ENCODE measurements at regions not wholly inside any gene's neighbourhood (a gene's known extent, or its start where the extent isn't known, plus 50 kb on each side); places are given as distances from the start of the nearest gene placed in this dataset.

GRCh38 chr2:120896126-120896525 lies 160.5 kb downstream of the GLI2 start:
- Histone ChIP-seq H3K9me3 (ENCODE audit: severe bottlenecking) (no peaks in the 10 kb centered on the region), H3K4me3 (ENCODE audit: low read depth, low read length) (no peak overlapping the region), H3K27ac (no peak overlapping the region), H3K27me3 (ENCODE audit: insufficient read depth, low read depth, severe bottlenecking) (no peaks in the 10 kb centered on the region), H3K36me3 (no peaks in the 10 kb centered on the region)
- TF ChIP-seq CTCF (IDR thresholded peaks at IDR 0.05; ENCODE audit: low read depth, low read length), result no peak
- DNase-seq, result no peak

- Histone ChIP-seq H3K27ac (no peak overlapping the region), H3K4me3 (ENCODE audit: low read depth, low read length) (no peak overlapping the region), H3K9me3 (ENCODE audit: severe bottlenecking) (no peaks in the 10 kb centered on the region), H3K27me3 (ENCODE audit: insufficient read depth, low read depth, severe bottlenecking) (no peaks in the 10 kb centered on the region), H3K36me3 (no peaks in the 10 kb centered on the region)
- no peak for DNase-seq
- no peak for TF ChIP-seq CTCF (IDR thresholded peaks at IDR 0.05; ENCODE audit: low read depth, low read length)
Observed at GRCh38 chr2:120896901-120897300, 161.2 kb downstream of the GLI2 start.

GRCh38 chr2:120897399-120897798 lies 161.7 kb downstream of the GLI2 start:
- no peaks in the 10 kb centered on the region for H3K27me3 ChIP-seq (ENCODE audit: insufficient read depth, low read depth, severe bottlenecking)
- H3K4me3 ChIP-seq (ENCODE audit: low read depth, low read length), result no peak overlapping the region
- DNase-seq, result no peak
- no peak for TF ChIP-seq CTCF (IDR thresholded peaks at IDR 0.05; ENCODE audit: low read depth, low read length)
- H3K27ac ChIP-seq, result no peak overlapping the region
- H3K36me3 ChIP-seq, result no peaks in the 10 kb centered on the region
- no peaks in the 10 kb centered on the region for H3K9me3 ChIP-seq (ENCODE audit: severe bottlenecking)

GRCh38 chr2:120898496-120898895 lies 162.8 kb downstream of the GLI2 start:
- no peak overlapping the region for H3K27ac ChIP-seq
- no peaks in the 10 kb centered on the region for H3K9me3 ChIP-seq (ENCODE audit: severe bottlenecking)
- no peaks in the 10 kb centered on the region for H3K36me3 ChIP-seq
- H3K27me3 ChIP-seq (ENCODE audit: insufficient read depth, low read depth, severe bottlenecking), result no peaks in the 10 kb centered on the region
- no peak for TF ChIP-seq CTCF (IDR thresholded peaks at IDR 0.05; ENCODE audit: low read depth, low read length)
- DNase-seq, result no peak
- H3K4me3 ChIP-seq (ENCODE audit: low read depth, low read length), result no peak overlapping the region

- no peaks in the 10 kb centered on the region for H3K36me3 ChIP-seq
- H3K9me3 ChIP-seq (ENCODE audit: severe bottlenecking), result no peaks in the 10 kb centered on the region
- TF ChIP-seq CTCF (IDR thresholded peaks at IDR 0.05; ENCODE audit: low read depth, low read length), result no peak
- no peak overlapping the region for H3K27ac ChIP-seq
- no peaks in the 10 kb centered on the region for H3K27me3 ChIP-seq (ENCODE audit: insufficient read depth, low read depth, severe bottlenecking)
- H3K4me3 ChIP-seq (ENCODE audit: low read depth, low read length), result no peak overlapping the region
- DNase-seq, result no peak
Observed at GRCh38 chr2:120898961-120899750, 163.5 kb downstream of the GLI2 start.

GRCh38 chr2:120899771-120900170 lies 164.1 kb downstream of the GLI2 start:
- peak; percentile 21; the same call in 1 of the 2 replicates for TF ChIP-seq CTCF (IDR thresholded peaks at IDR 0.05; ENCODE audit: low read depth, low read length)
- DNase-seq, result no peak
- Histone ChIP-seq H3K27ac (no peak overlapping the region), H3K36me3 (no peaks in the 10 kb centered on the region), H3K27me3 (ENCODE audit: insufficient read depth, low read depth, severe bottlenecking) (no peaks in the 10 kb centered on the region), H3K4me3 (ENCODE audit: low read depth, low read length) (no peak overlapping the region), H3K9me3 (ENCODE audit: severe bottlenecking) (no peaks in the 10 kb centered on the region)
